Endothelial cell of umbilical vein (primary cell): ENCODE measurements at regions not wholly inside any gene's neighbourhood (a gene's known extent, or its start where the extent isn't known, plus 50 kb on each side); places are given as distances from the start of the nearest gene placed in this dataset.

Source experiments
- CTCF ChIP-seq, 2 donors: IDR thresholded peaks; 1 replicate in 1 of 2; 2 replicates in 1 of 2; pipeline ENCODE4 v1.5.1; 2011; ENCODE audit warnings: low read length in 2 of 2, mild to moderate bottlenecking in 2 of 2, moderate library complexity in 2 of 2, control low read depth in 1 of 2, inconsistent platforms in 1 of 2, low read depth in 1 of 2; ENCODE audit not compliant: insufficient read depth in 1 of 2; ENCODE audit errors: extremely low read depth in 1 of 2
- EZH2 ChIP-seq: IDR thresholded peaks from 2 replicates; pipeline ENCODE4 v1.6.1; 2012; ENCODE audit warnings: borderline replicate concordance, low read depth, mild to moderate bottlenecking, moderate library complexity, low read length, inconsistent platforms; ENCODE audit not compliant: severe bottlenecking
- MYC ChIP-seq: IDR thresholded peaks from one replicate; pipeline ENCODE4 v1.6.1; 2011; ENCODE audit warnings: mild to moderate bottlenecking, low read depth, low read length

- TF ChIP-seq EZH2, result no peak
- TF ChIP-seq CTCF (IDR thresholded peaks at IDR 0.05; ENCODE audit: extremely low read depth in 1 of 2, insufficient read depth in 1 of 2, low read depth in 1 of 2, low read length in 2 of 2), result no peak
- TF ChIP-seq MYC, result no peak
These were observed 373.9 kb upstream of the MC4R start for GRCh38 chr18:60746491-60746890.
